T1000 (cell line): ENCODE measurements at regions not wholly inside any gene's neighbourhood (a gene's known extent, or its start where the extent isn't known, plus 50 kb on each side); places are given as distances from the start of the nearest gene placed in this dataset.
"Not testable (repeated sequence)": the region's sequence is repeated elsewhere in the genome, so short reads cannot be mapped to it uniquely, and the experiment has no call there.

Source experiments
- DNase-seq: peaks from one replicate; lab custom pipeline; 2025; ENCODE audit warnings: mixed read lengths; lab: John Stamatoyannopoulos, UW

- DNase-seq: no peak
Measured at GRCh38 chr17:77796176-77796860, 162.2 kb upstream of the TNRC6C start.

DNA sequence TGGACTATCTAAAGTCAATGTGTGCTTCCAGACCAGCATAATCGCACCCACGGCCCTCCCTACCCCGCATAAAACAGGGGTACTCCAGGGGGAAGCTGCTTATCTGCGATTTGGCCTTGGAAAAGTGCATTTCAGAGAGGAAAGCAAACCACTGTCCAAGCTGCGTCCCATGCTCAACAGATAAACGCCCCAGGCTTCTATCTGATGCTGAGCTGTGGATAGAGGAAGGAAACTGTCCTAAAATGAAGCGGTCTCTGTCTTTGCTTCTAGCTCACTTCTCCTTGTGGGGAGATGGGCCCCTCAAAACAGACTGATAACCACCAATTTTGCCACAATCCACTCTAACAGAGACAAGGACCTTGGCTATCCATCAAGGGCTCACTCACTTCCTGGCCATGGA lies 160.5 kb upstream of the TNRC6C start:
- no peak for DNase-seq

- DNase-seq: no peak
Measured at GRCh38 chr17:77798481-77798880, 160.0 kb upstream of the TNRC6C start.

DNA sequence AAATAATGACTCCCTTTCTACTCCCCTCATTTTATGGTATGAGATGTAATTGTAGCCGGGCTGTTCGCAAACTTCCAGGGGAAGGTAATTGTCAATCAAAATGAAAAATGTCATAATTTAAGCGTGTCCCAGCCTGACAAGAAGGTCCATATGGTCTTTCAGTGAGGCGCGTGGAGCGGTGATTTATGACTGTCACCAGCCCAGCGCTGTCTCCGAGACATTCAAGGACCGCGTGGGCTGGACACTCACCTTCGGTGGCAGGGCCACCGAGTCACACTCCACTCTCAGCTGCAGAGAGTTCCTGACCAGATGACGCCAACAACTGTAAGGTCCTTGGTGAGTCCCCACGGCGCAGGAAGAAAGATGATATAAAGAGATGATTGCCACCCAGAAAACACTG lies 157.7 kb upstream of the TNRC6C start:
- DNase-seq: no peak

DNA sequence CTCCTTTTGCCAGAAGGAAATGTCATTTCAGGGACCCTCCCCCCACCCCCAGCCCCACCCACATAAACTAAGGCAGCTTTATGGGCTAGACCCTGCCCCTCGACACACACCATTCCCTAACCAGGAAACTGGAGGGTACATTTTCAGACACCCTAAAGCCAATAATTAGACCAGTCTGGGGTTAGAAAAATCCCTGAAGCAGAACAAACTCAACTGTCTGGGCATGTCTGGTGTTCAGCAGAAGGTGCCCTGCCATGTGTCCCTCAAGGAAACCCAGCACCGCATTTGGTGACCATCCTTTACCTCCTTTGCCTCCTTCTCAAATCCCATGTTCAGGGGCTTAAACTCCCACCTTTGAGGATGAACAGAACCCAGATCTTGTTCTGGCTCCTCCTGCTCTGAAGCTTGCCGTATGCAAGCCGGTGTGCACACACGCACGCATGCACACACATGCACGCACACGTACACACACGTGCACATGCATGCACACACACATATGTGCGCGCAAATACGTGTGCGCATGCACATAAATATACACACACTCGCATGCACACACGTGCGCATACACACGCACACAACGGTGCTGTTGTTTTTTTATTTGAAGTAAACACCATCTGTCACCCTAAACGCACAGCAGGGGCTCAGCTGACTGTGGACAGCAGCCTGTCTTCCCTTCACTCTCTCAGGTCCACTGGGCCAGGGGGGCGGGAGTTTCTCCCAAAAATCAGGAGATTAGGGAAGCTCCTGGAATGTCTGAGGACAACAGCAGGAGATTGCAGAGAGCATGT lies 156.8 kb upstream of the TNRC6C start:
- DNase-seq: no peak

GRCh38 chr17:77802333-77802615 lies 156.2 kb upstream of the TNRC6C start:
- no peak for DNase-seq

DNA sequence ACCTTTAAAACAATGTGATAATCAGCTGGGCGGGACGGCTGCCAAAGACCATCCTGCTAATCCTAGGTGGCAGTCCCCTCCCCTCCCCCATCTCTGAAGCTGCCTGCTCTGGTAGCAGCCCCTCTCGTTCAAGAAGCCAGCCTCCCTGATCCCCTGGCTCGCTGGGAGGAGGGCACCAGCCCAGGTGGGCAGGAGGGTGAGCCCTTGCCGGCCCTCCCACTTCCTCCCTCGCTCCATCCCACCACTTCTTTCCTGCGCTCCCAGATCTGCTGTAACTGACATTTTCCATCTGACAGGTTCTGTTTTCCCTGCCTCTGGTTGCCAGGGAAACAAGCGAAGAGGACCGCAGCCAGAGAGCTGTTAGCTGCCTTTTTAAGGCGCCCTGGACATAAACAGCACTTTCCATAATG lies 155.7 kb upstream of the TNRC6C start:
- DNase-seq: no peak

DNA sequence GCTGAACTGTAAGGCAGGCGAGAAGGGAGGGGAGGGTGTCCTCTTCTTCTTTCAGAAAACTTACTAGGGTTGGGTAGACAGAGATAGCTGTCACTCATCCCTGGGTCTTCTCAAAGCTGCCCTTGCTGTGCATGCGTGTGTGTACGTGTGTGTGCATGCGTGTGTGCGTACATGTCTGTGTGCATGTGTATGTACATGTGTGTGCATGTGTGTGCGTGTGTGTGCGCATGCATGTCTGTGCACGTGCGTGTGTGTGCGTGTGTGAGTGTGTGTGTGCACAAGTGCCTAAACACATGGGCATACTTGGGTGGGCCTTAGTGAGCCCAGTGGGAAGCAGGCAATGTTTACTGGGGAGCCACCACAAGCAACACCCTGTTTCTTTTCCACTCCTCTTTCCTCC lies 154.8 kb upstream of the TNRC6C start:
- DNase-seq: no peak

DNA sequence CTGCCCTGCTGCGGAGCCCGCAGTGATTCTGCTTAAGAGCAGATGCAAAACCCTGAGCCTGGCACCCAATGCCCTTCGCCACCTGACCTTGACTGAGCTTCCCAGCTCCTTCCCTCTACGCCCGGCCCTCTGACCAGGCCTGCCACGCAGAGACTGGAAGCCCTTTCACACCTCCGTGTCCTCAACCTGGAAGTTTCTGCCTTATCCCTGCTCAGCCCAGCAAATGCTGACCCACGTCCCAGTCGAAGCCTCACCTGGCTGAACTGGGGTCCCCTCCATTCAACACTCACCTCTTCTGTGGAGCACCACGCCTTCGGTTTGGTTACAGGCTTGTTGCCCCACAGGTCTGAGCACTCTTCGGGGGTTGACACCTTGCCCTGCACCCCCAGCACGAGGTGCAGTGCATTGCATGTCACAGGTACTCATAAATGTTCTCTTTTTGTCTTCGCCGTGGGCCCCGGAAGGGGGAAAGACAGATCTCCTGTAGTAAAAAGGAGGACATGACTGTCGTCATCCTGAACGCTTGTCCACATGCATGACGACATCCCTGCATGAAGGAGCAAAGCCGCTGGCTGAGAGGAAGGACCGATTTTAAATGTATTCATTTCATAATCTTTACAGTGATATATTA lies 153.6 kb upstream of the TNRC6C start:
- DNase-seq: no peak

- DNase-seq: not testable (repeated sequence)
Measured at GRCh38 chr17:77805970-77806369, 152.5 kb upstream of the TNRC6C start.

- no peak for DNase-seq
Measured at GRCh38 chr17:77807051-77807745, 151.3 kb upstream of the TNRC6C start.

- DNase-seq: no peak
Measured at GRCh38 chr17:77807746-77808441, 150.6 kb upstream of the TNRC6C start.

DNA sequence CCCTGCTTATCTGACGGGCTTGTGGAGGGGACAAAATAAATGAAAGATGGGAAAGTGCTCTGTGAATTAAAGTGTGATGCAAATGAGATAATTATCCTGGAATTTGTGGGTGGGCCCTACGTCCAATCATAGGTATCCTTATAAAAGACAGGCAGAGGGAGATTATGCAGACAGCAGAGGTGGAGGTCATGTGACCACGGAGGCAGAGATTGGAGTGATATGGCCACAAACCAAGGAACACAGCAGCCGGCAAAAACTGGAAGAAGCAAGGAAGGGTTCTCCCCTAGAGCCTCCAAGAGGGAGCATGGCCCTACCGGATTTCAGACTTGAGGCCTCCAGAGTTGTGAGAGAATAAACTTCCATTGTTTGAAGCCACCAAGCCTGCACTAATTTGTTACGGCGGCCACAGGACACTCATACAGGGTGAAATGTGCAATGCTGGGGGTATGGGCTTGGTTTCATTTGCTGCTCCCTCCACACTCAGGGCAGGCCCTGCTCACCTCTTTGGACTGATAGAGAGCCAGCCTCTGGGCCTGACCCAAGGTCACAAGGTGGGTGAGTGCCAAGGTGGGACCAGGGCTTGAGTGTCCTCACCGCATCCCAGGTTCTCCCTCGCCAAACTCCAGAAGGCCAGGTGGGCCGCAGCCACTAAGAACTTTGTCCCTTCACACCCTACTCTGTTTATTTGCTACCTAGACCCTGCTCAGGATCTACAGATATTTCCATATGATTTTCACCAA lies 149.6 kb upstream of the TNRC6C start:
- no peak for DNase-seq

DNA sequence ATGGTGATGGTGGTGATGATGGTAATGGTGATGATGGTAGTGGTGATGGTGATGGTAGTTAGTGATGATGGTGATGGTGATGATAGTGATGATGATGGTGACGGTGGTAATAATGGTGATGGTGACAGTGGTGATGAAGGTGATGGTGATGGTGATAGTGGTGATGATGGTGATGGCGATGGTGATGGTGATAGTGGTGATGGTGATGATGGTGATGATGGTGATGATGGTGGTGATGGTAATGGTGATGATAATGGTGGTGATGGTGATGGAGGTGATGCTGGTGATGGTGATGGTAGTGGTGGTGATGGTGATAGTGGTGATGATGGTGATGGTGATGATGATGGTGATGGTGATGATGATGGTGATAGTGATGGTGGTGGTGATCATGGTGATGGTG lies 148.7 kb upstream of the TNRC6C start:
- DNase-seq: no peak

DNA sequence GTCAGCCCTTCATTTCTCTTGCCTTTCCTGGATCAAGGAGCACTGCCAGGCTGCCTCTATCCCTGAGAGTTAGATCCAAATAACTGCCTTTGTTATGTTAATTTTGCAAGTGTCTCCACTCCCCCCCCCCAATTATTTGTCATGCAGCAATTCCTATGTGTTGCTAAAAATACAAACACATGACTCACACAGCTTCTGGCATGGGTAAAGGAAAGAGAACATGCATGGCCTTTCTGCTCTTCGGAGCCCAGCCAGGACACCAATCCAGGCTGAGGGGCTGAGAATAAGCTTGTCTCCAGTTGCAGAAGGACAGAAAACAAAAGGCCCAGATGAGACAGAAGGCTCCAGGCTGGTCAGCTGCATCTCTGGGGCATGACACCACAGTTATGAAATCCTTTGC lies 148.0 kb upstream of the TNRC6C start:
- no peak for DNase-seq

DNA sequence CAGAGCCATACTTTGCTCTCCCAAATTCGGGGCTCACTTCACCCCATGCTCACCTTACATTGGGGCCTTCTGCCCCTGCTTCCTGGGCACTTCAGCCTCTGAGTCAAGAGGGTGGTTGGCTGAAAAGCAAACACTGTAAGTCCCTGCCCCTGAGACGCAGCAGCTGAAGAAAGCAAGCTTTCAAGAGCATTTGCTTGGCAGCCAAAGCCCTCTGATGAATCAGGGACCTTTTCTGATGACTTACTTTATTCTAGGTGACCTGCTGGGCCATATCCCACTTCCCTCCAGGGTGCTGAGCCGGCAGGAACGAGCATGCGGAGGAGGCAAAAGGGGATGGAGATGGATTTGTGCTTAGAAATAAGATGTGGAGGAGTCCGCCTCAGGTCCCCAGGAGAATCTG lies 147.0 kb upstream of the TNRC6C start:
- no peak for DNase-seq

GRCh38 chr17:77814091-77814772 lies 144.3 kb upstream of the TNRC6C start:
- DNase-seq: no peak

DNA sequence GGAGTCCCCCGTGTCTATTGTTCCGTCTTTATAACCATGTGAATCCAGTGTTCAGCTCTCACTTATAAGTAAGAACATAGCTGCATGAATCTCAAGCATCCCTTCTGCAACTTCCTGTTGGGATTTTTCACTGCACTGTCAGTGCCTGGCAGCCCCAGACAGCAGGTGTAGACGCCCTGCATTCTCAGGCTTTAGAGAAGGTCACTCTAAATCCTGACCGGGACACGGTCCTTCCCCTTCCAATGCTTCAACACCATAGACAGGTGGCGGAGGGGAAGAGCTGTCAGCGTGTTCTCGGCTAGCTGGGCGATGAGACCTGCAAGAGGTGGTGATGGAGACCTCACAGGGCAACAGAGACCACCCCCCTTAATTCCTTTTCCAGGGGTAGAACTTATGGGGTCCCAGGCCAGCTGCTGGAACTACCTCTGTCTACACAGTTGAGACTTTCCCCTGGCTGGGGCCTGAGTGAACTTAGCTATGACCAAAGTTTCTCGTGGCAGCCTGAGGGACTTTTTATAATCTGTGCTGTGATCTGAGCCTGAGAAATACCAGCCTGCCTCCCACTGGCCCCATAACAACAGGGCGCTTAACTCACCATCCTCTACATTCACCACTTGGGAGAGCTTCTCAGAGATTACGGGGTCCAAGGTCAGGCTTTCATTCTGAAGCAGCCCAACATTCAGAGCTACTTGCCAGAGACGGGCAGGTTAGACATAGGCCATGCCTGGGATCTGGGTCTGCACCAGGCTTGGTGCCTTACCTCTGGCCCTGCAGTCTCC lies 143.2 kb upstream of the TNRC6C start:
- DNase-seq: no peak

DNA sequence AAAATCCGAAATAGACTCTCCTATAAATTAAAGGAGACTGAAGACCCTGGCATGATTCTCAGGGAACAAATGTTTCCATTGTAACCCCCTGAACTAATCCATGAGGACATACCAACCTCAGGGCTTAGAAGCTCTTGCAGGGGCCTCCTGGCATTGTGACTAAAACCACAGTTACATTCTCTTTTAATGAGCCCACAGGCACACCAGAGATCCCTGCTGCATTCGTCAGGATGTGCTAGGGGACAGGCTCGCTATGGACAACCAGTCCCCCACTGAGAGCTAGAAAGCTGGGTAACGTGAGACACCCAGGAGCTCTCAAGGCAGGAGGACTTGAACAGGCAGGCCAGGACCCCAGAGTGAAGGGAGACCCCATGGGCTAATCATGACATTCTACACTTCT lies 140.6 kb upstream of the TNRC6C start:
- DNase-seq: no peak

DNA sequence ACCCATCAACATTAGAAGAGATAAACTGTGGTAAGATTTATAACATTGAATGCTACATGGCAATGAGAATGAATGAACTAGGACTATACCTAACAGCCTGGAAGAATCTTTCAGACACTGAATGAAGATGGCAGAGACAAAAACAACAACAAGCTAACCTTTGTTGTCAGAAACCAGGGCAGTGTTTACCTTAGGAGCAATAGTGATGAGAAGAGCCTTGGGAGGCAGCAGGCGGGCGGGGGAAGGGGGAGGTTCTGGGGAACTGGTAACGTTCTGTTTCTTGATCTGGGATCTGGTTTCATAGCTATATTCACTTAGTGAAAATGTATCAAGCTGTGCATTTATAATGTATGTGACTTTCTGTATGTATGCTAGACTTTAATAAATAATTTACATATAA lies 139.0 kb upstream of the TNRC6C start:
- DNase-seq: no peak
